ENCODE measurements at regions not wholly inside any gene's neighbourhood (a gene's known extent, or its start where the extent isn't known, plus 50 kb on each side); places are given as distances from the start of the nearest gene placed in this dataset.

DNA sequence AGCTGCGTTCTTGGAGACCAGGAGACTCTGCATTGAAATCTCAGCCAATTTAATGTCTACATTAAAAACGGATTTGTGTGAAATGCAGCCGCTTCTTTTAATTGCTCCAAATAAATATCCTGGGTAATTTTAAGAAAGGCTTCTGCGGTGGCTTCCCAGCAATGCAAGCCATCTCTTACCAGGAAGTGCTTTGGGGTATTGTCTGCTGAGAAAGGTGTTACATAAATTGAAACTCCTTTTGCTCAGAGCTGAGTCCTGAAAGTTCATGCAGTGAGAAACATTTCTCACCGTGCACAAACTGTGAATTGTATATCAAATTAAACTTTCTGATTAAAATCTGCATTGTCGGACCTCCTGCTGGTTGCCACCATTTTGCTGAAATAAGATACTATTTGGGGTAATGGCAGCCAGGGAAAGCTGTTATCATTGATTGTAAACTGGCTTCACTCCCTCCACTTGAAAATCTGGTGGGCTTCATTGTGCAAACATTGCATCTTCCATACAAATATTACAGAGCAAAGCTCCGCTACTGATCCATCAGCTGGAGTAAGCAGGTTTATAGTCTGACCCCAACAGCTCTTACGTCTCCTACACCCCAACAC lies 59.5 kb downstream of the ZIC5 start:
- Mint-ChIP-seq H3K9me3 (ENCODE audit: low read depth) (no peaks in the 10 kb centered on the region), H3K27ac (no peak overlapping the region), H3K4me1 (ENCODE audit: low read depth) (peaks cover 16% of the 10 kb centered on the region), H3K27me3 (peaks cover 37% of the 10 kb centered on the region), H3K36me3 (ENCODE audit: insufficient read depth) (no peaks in the 10 kb centered on the region), H3K4me3 (ENCODE audit: low read depth) (no peak overlapping the region)
- DNase-seq (ENCODE audit: low spot score, unreplicated experiment) = no peak
- TF ChIP-seq, protein P1, sequence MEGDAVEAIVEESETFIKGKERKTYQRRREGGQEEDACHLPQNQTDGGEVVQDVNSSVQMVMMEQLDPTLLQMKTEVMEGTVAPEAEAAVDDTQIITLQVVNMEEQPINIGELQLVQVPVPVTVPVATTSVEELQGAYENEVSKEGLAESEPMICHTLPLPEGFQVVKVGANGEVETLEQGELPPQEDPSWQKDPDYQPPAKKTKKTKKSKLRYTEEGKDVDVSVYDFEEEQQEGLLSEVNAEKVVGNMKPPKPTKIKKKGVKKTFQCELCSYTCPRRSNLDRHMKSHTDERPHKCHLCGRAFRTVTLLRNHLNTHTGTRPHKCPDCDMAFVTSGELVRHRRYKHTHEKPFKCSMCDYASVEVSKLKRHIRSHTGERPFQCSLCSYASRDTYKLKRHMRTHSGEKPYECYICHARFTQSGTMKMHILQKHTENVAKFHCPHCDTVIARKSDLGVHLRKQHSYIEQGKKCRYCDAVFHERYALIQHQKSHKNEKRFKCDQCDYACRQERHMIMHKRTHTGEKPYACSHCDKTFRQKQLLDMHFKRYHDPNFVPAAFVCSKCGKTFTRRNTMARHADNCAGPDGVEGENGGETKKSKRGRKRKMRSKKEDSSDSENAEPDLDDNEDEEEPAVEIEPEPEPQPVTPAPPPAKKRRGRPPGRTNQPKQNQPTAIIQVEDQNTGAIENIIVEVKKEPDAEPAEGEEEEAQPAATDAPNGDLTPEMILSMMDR (IDR thresholded peaks at IDR 0.05; ENCODE audit: unreplicated experiment) = no peak

DNA sequence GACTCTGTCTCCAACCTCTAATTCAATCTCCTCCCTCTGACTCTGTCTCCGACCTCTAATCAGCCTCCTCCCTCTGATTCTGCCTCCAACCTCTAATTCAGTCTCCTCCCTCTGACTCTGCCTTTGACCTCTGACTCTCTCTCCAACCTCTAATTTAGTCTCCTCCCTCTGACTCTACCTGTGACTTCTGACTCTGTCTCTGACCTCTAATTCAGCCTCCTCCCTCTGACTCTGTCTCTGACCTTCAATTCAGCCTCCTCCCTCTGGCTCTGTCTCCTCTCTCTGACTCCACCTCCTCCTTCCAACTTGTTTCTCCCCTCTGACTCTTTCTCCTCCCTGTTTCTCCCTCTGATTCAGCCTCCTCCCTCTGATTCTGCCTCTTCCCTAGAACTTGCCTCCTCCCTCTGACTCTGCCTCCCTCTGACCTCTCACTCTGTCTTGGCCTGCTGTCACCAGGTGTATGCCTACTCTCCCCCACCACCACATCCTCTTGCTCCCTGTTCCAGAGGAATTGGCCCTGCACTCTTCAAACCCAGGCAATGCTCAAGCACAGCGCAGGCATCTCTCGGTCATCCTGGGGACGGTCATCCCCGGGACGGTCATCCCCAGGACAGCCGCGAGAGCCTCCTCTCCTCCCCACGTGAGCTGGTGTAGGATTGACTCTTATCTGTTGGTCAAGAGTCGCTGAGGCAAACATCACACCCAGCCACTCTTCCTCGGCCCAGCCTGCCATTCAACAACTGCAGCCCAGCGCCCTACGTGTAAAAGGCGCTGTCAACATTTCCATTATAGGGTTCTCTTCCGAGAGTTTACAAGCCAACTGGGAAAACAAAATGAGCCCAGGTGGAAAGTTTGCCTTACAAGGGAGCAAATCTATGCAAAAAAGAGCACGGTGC lies 60.2 kb downstream of the ZIC5 start:
- TF ChIP-seq, protein P1 (IDR thresholded peaks at IDR 0.05; ENCODE audit: unreplicated experiment) = no peak
- H3K4me3 Mint-ChIP-seq (ENCODE audit: low read depth) = no peak overlapping the region
- H3K36me3 Mint-ChIP-seq (ENCODE audit: insufficient read depth) = no peaks in the 10 kb centered on the region
- peak overlapping the region; percentile 17 for H3K27ac Mint-ChIP-seq
- H3K9me3 Mint-ChIP-seq (ENCODE audit: low read depth) = no peaks in the 10 kb centered on the region
- no peak for DNase-seq (ENCODE audit: low spot score, unreplicated experiment)
- peaks cover 32% of the 10 kb centered on the region for H3K27me3 Mint-ChIP-seq
- H3K4me1 Mint-ChIP-seq (ENCODE audit: low read depth) = peaks cover 16% of the 10 kb centered on the region

GRCh38 chr13:99909836-99910619 lies 61.5 kb downstream of the ZIC5 start:
- Mint-ChIP-seq H3K9me3 (ENCODE audit: low read depth) (no peaks in the 10 kb centered on the region), H3K27me3 (peaks cover 27% of the 10 kb centered on the region), H3K36me3 (ENCODE audit: insufficient read depth) (no peaks in the 10 kb centered on the region), H3K27ac (no peak overlapping the region), H3K4me3 (ENCODE audit: low read depth) (no peak overlapping the region), H3K4me1 (ENCODE audit: low read depth) (peaks cover 21% of the 10 kb centered on the region)
- TF ChIP-seq, protein P1 (IDR thresholded peaks at IDR 0.05; ENCODE audit: unreplicated experiment) = no peak
- DNase-seq (ENCODE audit: low spot score, unreplicated experiment) = no peak

- no peaks in the 10 kb centered on the region for H3K36me3 Mint-ChIP-seq (ENCODE audit: insufficient read depth)
- TF ChIP-seq, protein P1 (IDR thresholded peaks at IDR 0.05; ENCODE audit: unreplicated experiment) = no peak
- peaks cover 25% of the 10 kb centered on the region for H3K27me3 Mint-ChIP-seq
- peaks cover 21% of the 10 kb centered on the region for H3K4me1 Mint-ChIP-seq (ENCODE audit: low read depth)
- no peak overlapping the region for H3K27ac Mint-ChIP-seq
- H3K9me3 Mint-ChIP-seq (ENCODE audit: low read depth) = no peaks in the 10 kb centered on the region
- DNase-seq (ENCODE audit: low spot score, unreplicated experiment) = no peak
- H3K4me3 Mint-ChIP-seq (ENCODE audit: low read depth) = no peak overlapping the region
Observed at GRCh38 chr13:99909097-99909835, 62.3 kb downstream of the ZIC5 start.
